GM18868 (cell line): ENCODE measurements at regions not wholly inside any gene's neighbourhood (a gene's known extent, or its start where the extent isn't known, plus 50 kb on each side); places are given as distances from the start of the nearest gene placed in this dataset.
"Not testable (repeated sequence)": the region's sequence is repeated elsewhere in the genome, so short reads cannot be mapped to it uniquely, and the experiment has no call there.

Source experiments
- ATAC-seq: cut with Tn5 transposase; IDR thresholded peaks from one replicate; pipeline ENCODE4 v1.9.1; 2021; ENCODE audit warnings: mild to moderate bottlenecking, moderate library complexity; ENCODE audit not compliant: unreplicated experiment

DNA sequence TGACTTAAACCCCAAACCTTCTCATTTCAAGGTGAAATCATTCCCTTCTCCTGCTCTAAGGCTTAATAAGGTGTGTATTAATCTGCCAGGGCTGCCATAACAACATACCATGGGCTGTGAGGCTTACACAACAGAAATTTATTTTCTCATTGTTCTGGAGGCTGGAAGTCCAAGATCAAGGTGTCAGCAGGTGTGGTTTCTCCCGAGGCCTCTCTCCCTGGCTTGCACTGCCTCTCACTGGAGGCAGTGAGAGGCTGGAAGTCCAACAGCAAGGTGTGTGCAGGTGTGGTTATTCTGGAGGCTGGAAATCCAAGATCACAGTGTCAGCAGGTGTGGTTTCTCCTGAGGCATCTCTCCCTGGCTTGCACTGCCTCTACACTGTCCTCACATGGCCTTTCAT is 280.3 kb upstream of the TUT7 start:
- ATAC-seq = no peak

GRCh38 chr9:86633945-86634344 is 279.7 kb upstream of the TUT7 start:
- ATAC-seq = no peak

- no peak for ATAC-seq
Observed at GRCh38 chr9:86632537-86632936, 278.3 kb upstream of the TUT7 start.

GRCh38 chr9:86629530-86629929 is 275.3 kb upstream of the TUT7 start:
- ATAC-seq = no peak

DNA sequence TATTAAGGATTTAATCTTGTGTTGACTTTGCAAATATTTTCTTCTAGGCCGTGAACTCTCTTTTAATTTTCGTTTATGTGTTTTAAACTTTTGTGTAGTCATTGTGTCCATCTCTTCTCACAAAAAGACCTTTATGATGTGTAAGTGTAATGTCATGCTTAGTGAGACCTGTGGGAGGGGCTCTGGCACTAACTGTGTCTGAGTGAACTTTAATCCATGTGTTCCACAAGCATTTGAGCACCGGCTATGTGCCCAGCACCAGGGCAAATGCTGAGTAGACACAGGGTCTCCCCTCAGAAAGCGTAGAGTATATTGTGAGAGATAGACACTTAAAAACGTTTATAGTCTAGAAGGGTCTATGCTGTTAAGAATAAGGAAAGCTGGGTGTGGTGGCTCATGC is 272.6 kb upstream of the TUT7 start:
- ATAC-seq = no peak

DNA sequence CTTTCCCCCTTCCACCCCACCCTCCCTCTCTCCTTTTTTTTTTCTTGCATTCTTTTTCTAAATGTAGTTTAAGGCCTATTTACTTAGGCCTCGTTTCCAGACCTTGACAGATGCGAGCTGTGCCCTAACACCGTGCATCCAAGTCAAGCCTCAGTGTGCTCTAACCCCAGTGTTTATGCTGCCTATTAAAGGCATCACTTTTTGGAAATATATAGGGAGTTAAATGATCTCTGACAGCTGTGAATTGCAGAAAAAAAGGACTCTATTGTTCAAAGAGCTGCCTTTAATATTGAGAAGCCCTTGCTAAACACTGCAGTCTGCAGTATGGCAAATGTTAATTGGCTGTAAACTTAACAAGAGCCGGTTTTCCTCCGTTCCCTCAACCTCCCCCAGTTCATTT is 270.4 kb upstream of the TUT7 start:
- no peak for ATAC-seq

- no peak for ATAC-seq
Observed at GRCh38 chr9:86614871-86615849, 260.9 kb upstream of the TUT7 start.

DNA sequence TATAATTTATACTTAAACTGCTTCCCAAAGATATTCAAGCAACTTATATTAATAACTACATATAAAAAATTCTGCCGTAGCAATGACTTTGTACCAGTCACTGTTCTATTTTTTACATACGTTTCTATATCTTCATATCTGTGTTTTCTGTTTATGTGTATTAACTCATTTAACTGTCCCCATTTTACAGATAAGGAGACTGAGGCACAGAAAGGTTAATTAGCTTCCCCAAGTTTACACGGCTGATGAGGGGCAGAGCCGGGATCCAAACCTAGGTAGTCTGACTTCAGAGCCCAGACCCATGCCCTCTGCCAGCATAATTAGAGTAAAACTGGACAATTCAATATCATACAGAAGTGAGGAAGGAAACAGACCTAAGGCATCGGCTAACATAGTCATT is 259.7 kb upstream of the TUT7 start:
- ATAC-seq = no peak

GRCh38 chr9:86611534-86611933 is 257.3 kb upstream of the TUT7 start:
- not testable (repeated sequence) for ATAC-seq

- no peak for ATAC-seq
Observed at GRCh38 chr9:86605303-86605702, 251.1 kb upstream of the TUT7 start.

- no peak for ATAC-seq
Observed at GRCh38 chr9:86604741-86605140, 250.5 kb upstream of the TUT7 start.

GRCh38 chr9:86602715-86603114 is 248.5 kb upstream of the TUT7 start:
- ATAC-seq = no peak

DNA sequence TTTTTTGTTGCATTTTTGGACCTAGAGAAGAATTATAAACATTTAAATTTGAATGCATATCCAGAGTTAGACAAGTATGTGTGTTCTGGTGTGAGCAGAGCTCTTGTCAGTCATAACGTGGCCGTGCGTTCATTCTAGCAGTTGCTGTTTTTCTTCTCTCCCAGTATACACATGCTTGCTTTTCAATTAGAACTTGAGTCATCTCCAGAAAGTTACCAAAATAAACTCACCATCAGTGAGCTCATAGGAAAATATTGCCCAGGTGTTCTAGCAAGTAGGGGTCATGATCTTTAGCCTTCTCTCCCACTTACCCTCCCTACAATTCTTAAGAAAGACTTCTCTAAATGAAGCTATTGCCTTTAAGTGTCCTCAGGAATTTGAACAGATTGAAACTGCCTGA is 247.5 kb upstream of the TUT7 start:
- no peak for ATAC-seq

DNA sequence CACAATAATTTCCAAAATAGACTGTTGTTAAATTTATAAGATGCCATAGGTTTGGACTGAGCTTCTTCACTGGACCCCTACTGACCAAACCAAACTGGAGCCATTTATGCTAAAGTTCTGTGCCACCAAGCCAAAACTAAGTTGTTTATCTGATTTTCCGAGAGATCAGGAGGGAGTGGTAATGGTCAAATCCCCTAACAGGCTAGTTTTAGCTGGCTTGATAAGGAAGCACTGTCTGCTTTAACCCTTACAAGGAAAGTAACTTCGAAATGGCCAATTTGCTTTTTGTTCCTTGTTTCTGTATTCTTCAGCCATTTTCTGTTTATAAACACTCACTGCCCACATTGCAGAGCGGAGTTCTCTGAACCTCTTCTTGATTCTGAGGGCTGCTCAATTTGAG is 246.8 kb upstream of the TUT7 start:
- no peak for ATAC-seq

- no peak for ATAC-seq
Observed at GRCh38 chr9:86600291-86600690, 246.1 kb upstream of the TUT7 start.

GRCh38 chr9:86599561-86599960 is 245.4 kb upstream of the TUT7 start:
- no peak for ATAC-seq

DNA sequence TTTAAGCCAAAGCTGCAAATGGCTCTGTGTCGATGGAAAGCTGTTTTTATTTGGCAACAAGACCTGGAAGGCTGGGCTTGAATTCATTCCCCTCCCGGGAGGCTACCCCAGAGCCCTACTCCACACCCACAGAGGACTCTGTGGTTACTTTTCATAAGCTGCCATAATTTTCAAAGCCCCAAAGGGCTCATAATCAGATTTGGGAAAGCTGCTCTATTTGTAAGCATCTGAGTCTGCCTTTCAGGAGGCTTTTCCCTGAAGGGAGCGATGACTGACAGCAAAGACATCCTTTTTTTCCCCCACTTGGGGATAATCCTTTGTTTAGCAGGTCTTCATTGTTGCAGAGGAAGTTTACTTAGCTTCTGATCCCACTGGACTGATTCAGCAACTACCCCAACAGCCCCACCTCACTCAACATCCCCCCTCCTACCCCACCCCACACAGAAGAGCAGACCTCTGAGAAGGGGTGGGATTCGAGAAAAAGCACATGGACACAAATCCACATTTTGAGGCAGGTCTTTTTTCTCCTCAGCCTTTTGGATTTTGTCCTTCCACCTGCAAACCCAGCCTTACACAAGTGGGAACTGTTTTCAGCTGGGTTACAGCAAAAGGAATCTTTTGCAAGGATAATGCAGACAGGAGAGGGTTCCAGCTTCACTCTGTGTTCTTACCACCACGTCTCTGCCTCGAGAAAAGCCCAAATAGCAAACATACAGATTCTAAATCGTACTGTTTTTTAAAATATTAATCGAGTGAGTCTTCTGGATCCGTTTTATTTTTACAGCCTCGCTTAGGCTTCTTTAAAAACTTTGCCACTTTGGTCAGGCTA is 244.4 kb upstream of the TUT7 start:
- ATAC-seq = no peak

DNA sequence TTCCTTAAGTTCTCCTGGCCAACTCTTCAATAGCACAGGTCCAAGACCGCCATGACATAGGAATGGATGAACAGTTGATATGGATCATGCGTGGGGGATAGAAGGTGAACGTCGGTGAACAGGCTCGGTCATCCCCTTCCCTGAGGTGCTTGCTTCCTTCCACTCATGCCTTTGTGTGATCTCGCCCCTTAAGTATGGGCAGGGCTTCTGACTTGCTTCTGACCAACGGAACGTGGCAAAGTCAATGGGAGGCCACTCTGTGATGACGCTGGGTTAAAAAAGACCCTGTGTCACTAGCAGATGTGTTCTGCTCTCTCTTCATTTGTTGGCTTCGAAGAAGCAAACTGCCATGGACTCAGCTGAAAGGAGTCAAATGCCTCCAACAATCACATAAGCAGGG is 240.5 kb upstream of the TUT7 start:
- ATAC-seq = no peak

DNA sequence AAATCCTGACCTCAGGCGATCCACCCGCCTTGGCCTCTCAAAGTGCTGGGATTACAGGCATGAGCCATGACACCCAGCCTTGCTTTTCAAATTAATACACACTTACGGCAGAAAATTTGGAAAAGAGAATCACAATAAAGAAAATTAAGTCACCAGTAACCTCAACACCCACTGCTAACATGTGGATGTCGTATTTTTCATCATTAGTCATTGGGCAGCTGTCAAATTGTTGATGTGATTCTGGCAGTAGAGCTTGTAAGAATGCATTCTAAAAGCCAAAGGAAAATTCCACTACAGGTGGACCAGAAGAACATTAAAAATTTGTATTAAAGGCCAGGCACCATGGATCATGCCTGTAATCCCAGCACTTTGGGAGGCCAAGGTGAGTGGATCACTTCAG is 237.3 kb upstream of the TUT7 start:
- no peak for ATAC-seq

DNA sequence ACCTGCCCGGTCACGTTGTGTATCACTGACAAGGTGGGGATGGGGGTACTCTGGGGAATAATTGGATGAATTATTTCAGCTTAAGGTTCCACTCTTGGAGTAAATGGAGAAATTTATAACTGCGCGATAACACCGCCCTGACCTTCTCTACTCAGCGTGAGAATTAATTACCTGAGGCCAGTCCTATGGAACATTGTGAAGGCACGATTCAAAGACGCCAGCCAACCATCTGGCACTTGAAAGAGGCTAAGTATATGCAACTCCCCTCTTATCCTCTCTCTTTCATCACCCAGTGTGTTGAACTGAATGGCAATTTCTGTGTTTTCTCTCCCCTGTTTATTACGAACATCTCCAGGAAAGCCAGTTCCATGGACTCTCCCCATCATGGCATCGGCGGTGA is 235.5 kb upstream of the TUT7 start:
- no peak for ATAC-seq

DNA sequence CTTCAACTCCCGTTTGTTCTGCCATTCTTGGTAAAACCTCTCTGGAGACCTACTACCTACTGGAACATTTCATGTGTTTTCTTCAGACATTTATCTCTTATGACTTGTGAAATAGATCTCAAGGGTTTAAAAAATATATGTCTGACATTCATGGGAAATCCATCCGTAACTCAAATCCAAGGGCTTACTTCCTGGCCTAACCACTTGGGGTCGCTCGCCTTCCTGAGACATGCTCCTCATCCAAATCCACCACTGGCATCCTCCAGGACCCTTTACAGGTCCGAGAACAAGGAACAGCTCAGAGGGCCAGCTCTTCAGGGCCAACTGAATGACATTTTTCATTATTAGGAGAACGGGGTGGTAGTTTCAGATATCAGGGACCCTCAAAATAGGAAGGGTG is 235.1 kb upstream of the TUT7 start:
- no peak for ATAC-seq

GRCh38 chr9:86586144-86586494 is 231.9 kb upstream of the TUT7 start:
- ATAC-seq = no peak
